LHCN-M2 (cell line): ENCODE measurements at regions not wholly inside any gene's neighbourhood (a gene's known extent, or its start where the extent isn't known, plus 50 kb on each side); places are given as distances from the start of the nearest gene placed in this dataset.
"Not testable (repeated sequence)": the region's sequence is repeated elsewhere in the genome, so short reads cannot be mapped to it uniquely, and the experiment has no call there.

Experiments
- DNase-seq: peaks from one replicate; pipeline ENCODE4 v3.0.0-alpha.2; 2012; ENCODE audit warnings: low read depth

DNA sequence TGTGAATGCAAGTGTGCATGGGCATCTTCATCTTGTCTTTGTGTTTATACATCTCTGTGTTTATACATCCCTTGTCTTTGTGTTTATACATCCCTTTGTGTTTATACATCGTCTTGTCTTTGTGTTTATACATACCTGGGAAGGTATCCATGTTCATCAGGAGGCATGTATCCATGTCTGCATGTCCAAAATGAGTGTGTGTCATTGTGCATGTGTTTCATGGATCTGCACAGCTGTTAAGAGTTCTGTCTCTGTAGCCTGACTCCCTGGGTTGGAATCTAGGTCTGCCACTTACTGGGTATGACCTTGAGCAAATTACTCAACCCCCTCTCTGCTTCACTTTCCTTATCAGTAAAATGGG, 50.1 kb upstream of the SIRPA start:
- DNase-seq: no peak

DNA sequence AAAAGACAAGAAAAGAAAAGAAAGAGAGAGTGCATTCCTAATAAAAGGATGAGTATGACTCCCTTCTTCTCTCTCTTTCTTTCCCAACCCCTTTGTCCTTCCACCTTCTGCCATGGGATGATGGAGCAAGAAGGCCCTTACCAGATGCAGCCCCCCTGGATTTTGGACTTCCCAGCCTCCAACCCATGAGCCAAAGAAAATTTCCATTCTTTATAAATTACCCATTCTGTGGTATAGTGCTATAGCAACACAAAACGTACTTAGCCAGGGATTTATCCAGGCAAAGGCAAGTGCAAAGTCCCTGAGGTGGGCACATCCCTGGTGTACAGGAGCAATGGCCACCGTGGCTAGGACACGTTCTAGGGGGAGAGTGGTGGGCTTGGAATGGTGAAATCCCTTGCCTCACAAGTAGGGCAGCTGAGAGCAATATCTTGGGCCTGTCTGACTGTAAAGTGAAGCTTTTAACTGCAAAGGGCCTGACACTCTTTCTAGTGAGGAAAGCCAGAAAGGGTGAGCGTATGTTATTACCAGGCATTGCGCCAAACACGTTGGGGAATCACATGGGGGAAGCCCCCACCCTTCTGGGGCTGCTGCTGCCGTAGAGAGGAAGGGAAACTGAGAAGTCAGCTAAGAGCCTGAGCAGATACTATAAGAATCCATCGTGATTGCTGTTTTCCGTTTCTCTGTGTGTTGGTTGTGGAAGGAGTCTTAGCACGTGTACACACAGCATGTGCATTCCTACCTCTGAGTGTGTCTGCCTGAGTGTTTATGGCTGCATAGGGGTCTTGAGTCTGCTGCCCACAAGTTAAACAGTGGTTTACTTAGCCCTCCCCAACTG, 50.7 kb upstream of the SIRPA start:
- no peak for DNase-seq

DNA sequence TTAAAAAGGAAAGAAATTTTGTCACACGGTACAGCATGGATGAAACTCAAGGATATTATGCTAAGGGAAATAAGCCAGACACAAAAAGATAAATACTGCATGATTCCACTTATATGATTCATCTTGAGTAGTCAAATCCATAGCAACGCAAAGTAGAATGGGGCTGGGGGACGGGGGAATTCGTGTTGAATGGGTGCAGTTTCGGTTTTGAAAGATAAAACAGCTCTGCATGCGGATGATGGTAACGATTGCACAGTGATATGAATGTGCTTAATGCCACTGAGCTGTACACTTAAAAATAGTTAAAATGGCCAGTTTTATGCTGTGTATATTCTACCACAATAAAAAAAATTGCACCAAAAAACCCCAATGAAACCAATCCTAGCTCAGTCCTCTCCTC, 52.9 kb upstream of the SIRPA start:
- no peak for DNase-seq

DNA sequence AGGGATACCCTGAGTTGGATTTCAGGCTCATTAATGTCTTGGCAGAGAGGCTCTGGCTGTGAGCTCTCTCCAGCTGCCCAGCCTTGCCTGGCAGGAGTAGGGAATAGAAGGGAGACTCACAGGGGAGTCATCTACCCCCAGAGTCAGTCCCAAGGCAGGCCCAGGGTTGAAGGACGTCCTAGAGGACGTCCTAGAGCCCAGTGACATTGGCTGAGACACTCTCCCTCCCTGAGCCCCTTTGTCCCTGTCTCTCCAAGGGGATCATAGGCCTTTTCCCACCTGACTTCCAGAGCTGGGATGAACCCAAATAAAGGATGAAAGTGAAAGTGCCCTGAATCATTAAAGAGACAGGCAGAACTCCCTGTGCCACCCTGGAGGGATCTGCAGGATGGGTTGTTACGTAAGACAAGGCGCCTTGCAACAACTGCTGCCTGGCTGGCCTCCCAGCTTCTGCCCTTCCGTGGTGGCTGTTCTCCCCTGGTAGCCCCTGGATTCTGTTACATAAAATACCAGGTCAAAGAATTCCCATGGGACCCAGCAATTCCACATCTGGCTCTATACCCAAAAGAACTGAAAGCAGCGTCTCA, 53.6 kb upstream of the SIRPA start:
- peak; percentile 63 for DNase-seq

DNA sequence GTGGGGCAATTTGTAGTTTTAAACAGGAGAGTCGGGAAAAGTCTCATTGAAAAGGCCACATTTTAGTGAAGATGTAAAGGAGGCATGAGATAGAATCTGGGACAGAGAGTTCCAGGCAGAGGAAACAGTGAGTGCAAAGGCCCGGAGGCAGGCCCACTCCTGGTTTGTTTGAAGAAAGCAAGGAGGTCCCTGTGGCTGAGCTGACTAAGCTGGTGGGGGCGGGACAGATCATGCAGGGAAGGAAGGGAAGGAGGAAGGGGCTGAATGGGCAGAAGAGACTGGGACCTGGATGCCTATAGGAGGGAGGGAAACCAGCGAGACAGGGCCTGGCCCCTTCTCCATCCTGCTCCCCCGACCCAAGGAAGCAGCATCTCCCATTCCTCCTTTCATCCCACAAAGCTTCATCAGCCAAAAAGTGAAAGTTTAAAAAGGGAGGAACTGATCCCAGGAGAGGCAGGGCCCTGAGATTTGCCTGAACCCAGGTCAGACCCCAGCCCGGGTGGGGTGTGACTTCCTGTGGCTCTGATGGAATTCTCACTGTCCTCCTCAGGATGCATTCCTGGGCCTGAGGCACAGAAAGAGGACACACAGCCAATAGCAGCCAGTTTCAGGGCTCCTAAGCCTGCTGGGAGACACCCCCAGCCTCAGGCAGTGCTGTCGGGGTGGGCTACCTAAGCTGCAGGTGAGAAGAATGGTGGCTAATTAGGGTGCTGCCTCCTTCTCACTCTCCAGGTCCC, 54.2 kb upstream of the SIRPA start:
- DNase-seq: no peak

DNA sequence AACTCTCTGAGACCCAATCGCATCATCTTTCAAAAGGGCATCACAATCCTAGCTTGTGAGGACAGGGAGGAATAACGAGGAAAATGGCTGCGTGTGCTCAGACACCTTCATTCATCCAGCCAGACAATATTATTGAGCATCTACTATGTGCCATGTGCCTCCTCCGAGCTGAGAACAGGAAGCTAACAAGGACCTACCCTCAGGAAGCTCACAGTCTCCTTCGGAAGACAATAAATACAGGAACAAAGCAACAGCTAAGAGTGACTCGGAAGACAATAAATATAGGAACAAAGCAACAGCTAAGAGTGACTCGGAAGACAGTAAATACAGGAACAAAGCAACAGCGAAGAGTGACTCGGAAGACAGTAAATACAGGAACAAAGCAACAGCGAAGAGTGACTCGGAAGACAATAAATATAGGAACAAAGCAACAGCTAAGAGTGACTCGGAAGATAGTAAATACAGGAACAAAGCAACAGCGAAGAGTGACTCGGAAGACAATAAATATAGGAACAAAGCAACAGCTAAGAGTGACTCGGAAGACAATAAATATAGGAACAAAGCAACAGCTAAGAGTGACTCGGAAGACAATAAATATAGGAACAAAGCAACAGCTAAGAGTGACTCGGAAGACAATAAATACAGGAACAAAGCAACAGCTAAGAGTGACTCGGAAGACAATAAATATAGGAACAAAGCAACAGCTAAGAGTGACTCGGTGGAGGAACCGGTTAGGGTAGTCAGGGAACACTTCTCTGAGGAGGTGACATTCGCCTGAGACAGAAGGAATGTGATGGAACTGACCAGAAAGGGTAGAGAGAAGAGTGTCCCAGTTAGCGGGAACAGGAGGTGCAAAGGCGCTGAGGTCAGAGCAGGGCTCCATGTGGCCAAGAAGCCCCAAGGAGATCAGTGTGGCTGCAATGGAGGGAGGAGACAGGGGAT, 55.6 kb upstream of the SIRPA start:
- DNase-seq: not testable (repeated sequence)

DNA sequence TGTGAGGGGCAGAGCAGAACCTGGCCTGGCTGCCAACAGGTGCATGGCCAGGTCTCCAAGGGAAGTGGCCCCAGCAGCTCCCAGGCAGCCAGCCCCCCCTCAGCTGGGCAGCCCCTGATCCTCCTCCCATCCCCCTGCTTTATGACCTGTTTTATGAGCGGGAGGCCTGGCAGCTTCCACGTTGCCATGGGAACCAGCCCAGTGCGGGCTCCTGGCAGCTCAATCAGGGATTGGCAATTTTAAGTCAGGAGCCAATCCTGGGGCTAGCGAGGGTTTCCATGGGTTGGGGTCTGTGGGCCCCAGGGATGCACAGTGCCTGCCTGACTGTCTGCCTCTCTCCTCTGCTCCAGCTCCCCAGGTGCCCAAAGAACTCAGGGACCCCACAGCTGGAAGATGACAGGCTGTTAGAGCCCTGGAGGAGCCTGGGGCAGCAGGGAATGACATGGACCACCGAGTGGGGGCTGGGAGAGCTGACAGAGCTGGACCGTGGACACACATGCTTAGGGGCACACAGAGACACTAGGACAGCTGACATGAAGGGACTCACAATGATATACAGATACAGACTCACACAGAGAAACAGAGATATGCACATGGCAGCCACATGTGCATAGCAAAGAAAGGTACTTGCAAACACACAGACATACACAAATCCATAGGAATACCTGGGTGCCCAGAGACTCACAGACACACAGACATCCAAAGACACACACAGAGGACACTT, 56.5 kb upstream of the SIRPA start:
- no peak for DNase-seq

DNA sequence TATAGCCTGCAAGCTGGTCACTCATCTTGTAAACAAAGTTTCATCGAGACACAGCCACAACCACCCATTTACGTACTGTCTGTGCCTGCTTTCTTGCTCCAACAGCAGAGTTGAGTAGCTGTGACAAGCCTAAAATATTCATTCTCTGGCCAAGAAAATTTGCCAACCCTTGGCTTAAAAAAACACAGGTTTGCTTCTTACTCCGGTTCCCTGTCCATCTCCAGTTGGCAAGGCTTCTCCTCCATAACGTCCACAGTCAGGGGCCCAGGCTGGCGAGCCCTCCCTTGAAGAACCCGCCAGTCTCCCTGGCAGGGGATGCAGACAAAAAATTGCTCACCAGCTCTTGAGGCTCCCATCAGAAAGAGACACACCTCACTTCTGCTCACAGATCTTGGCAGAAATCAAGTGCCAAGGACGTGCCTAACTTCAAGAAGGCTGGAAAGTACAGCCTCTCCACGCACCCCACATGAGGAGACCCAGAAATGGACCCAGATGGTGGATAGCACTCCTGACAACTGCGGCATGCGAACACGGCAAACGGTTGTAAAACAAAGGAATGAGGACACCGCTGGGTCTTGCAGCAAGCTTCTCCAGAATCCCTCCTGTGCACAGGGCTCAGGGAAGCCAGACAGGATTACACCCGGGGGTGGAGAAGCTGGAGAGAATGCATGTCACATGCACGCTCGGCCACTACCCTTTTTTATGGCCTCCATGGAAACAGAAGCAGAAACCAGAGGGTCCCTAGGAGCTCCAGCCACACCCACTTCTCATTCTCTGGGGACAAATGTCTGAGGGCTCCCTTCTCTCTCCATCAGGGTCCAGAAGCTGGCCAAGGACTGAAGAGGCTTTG, 59.8 kb upstream of the SIRPA start:
- no peak for DNase-seq

DNA sequence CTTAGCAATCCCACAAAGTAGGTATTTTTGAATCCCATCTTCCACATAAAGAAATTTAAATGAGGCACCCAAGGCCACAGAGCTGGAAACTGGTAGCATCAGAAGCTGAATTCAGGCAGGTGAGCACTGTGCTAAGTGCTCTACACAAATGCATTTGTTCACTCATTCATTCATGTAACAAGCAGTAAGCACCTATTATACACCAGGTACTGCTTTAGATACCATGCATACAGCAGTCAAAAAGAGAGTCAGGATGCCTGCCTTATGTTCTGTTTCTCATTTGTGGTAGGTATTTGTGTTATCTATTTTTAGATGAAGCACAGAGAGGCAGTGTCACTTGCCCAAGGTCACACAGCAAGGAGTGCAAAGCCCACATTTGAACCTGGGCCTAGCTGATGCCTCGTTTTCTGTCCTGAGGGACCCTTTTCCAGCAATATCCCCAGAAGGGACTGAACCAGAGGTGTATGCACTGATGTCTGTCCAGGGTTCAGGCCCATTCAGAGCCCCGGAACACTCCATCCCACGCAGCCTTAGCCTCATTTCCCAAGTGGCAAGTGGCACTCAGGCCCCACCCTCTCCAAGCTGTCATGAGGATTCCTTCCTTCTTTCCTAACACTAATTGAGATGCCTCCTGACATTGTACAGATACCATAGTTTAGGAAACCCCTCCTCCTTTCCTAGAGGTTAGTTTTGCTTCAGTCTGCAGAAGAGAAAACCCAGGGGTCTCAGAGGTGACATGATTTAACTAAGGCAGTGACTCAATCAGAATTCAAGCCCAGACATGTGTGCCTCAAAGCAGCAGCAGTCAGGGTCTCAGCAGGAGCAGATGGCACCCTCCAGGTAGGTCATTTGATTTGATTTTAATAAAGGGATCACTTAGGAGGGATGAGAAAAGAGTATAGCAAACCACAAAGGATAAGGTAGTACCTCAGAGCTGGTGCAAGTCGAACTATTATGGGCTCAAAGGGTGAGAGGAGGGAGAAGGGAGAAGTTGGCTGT, 61.2 kb upstream of the SIRPA start:
- no peak for DNase-seq

DNA sequence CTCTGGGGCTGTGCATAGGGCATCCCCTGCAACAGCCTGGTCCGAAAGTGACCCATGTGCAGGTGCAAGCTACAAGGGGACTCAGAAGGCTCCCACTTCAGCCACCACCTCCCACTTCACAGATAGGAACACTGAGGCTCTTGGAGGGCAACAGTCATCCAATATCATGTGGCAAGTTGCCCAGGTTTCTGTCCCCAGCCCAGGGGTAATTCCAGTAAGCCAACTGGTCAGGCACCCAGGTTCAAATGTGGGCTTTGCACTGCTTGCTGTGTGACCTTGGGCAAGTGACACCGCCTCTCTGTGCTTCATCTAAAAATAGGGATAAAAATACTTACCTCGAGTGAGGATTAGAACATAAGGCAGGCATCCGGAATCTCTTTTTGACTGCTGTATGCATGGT, 62.0 kb upstream of the SIRPA start:
- no peak for DNase-seq

DNA sequence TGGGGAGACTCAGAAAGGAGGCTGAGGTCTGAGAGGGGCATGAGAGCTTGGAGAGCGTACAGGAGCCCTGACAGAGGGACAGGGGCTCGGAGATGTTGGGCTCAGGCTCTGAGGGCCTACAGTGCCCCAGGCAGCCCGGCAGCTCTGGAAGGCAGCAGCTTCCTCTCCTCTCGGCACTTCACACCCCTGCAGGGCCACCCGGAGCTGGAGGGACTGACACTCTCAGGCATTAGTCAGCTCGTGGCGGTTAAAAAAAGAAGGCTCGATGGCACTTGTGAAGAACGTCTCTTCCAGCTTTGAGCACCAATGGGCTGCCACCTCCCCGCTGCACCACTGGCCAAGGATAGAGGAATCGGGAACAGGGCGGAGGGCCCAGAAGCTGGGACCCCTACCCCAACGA, 62.6 kb upstream of the SIRPA start:
- no peak for DNase-seq

DNA sequence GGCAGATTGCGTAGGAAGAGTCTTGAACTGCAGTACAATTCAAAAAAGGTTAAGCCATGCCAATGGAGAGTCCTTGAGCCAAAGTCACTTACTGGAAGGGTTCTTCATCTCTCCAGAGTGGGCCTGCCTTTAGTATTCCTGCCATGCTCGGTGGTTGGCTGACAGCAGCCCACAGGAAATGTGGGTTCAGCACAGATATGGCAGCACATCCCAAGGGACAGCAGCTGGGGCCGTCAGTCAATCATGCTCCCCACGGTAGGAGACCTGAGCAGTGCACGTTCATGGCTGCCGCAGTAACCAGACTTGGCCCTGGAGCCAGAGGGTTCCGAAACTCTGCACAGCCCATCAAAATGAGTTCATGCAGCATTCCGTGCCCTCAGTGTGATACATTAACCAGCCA, 63.6 kb upstream of the SIRPA start:
- DNase-seq: peak; percentile 73

DNA sequence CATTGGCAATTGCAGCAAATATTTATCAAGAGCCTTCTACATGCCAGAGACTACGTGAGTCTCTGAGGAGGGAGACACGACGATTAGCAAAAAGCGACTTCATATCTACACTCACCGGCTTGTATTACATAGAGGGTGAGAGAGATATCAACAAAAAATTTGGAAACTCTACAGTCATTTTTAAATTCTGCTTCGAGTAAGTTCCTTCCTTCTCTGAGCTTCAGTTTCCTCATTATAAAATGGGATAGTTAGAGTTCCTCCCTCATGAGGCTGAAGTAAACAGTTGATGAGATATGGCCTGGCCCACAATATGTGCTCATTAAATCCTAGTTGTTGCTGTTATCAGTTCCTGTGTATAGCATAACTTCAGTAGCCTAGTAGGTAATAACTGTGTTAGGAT, 64.1 kb upstream of the SIRPA start:
- no peak for DNase-seq

DNA sequence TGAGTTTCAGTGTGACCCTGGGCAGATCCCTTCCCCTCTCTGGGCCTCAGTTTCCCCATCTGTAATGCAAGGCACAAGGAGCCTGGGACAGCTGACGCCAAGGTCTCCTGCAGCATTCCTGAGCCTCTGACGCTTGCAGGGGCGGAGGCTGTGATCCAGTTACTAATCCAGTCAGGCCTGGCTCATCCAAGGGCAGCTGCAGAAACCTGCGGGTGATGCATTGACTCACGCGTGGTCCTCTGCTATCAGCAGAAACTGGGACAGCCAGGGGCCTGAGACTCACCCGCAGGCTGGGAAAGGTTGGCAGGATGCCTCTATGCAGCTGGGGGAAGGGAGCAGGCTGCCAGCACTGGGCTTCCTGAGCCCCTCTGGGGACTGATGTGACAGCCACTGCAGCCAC, 65.0 kb upstream of the SIRPA start:
- DNase-seq: peak; percentile 98

DNA sequence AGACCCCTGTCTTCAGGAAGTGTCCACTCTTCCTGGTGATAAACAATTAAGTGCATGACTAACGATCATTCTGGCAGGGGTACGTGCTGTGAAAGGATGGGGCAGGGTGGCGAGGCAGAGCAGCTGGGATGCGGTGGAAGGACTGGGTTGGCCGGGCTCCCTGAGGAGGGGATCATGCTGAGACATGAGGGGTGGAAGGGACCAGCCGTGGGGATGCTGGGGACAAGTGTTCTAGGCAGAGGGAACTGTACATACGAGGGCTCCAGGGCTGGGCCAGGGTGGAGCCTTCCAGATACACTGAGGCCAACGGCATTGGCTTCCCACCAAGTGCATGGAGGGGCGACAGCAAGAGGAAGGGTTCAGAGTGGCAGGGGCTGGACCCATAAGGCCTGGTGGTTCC, 65.7 kb upstream of the SIRPA start:
- DNase-seq: no peak

DNA sequence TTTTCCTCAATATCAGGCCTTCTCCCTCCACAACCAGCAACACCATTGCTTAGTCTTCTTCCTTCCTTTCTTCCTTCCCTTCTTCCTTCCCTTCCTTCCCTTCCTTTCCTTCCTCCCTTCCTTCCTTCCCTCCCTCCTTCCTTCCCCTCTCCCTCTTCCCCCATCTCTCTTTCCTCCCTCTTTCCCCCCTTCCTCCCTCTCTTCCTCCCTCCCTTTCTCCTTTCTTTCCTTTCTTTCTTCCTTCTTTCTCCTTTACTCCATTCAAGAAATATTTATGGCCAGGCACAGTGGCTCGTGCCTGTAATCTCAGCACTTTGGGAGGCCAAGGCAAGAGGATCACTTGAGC, 66.4 kb upstream of the SIRPA start:
- no peak for DNase-seq

DNA sequence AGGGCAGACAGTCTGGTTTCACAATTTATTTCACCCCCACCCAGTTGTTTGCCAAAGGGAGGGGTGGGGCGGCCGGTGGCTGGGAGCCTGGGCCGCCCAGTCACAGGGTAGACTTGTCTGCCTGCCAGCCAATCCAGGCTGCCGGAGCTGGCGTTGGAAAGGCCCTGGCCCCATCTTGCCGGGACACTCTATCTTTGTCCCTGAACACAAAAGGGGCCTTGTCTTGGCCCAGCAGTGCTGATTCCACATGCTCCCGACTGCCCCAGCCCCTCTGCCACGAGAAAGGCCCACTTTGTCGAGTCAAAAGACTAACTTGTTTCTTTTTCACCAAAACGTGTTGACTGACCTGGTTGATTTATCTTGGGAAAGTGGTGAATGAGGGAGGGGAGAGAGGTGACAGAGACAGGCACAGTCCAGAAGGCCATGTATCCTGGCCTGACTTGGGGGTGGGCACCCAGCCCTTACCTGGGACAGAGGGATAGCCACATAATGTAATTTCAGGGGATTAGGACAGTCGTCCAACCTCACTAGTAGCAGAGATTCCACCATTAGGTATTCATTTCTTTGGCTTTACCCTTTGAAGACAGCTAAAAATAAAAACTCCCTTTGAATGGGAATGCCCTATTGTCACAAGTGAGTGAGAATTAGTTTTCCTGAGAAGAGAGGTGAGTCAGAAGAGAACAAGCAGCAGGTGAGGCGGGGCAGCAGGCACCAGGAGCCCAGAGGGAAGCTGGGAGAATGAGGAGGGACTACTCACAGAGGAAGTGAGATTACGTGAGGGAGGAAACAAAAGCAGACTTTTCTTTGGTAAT, 67.0 kb upstream of the SIRPA start:
- no peak for DNase-seq

DNA sequence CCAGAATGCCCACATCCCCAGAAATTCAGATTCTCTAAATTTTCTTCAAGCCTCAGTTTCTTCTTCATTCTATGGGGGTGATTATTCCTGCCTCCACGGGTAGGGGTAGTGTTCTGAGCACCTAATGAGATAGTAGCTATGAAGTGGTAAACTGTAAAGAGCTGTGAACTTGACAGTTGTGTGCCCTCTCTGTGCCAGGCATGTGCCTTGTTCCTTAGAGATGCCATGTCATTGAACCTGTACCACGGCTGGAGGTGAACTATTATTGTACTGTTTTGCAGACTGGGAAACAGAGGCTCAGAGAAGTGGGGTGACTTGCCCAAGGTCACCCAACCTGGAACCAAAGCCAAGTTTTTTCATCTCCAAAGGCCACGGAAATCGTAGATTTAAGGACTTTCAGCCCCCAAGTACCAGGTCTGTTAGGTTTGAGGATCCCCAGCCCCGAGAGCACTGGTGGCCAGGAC, 67.7 kb upstream of the SIRPA start:
- DNase-seq: no peak
